ENCODE measurements at regions not wholly inside any gene's neighbourhood (a gene's known extent, or its start where the extent isn't known, plus 50 kb on each side); places are given as distances from the start of the nearest gene placed in this dataset.

GRCh38 chr7:85638394-85638793, 451.5 kb upstream of the SEMA3D start:
- no peak for TF ChIP-seq CTCF (IDR thresholded peaks at IDR 0.05)
- TF ChIP-seq POLR2A (IDR thresholded peaks at IDR 0.05), result no peak
